H1 (cell line): ENCODE measurements at regions not wholly inside any gene's neighbourhood (a gene's known extent, or its start where the extent isn't known, plus 50 kb on each side); places are given as distances from the start of the nearest gene placed in this dataset.

Experiments used
- CTCF ChIA-PET: fragments of 300-600 bp; sonication (Branson Sonifier 250); formaldehyde crosslinking; loops from one replicate; lab custom pipeline; 2021; ENCODE audit not compliant: partially characterized antibody; lab: Charles Lee
- POLR2A ChIA-PET: fragments of 300-600 bp; sonication (Branson Sonifier 250); formaldehyde crosslinking; loops from one replicate; lab custom pipeline; 2021; ENCODE audit warnings: inconsistent platforms; ENCODE audit not compliant: partially characterized antibody; lab: Charles Lee
- DNase-seq, 2 experiments: peaks; one replicate each; pipeline versions ENCODE4 v3.0.0 to v3.0.0-alpha.2; 2010 to 2022; ENCODE audit warnings: low spot score in 2 of 2, low read depth in 1 of 2, mixed read lengths in 1 of 2
- FAIRE-seq: peaks from 2 replicates; lab custom pipeline; 2011; peaks lifted over from hg19 to GRCh38; lab: Jason Lieb, UNC
- H2AFZ ChIP-seq: 2 replicates; pipeline ENCODE4 v1.8.1; 2012; ENCODE audit warnings: low read length, inconsistent platforms
- H2AK5ac ChIP-seq: 2 replicates; pipeline ENCODE4 v1.6.1; 2013; ENCODE audit warnings: low read depth, low read length
- H2BK120ac ChIP-seq: replicated peaks from 2 replicates; pipeline ENCODE3; 2013; ENCODE audit warnings: low read depth, low read length, inconsistent platforms
- H2BK12ac ChIP-seq: 2 replicates; pipeline ENCODE4 v1.6.1; 2013; ENCODE audit warnings: low read depth, low read length
- H2BK15ac ChIP-seq: 2 replicates; pipeline ENCODE4 v1.6.1; 2013; ENCODE audit warnings: low read length
- H2BK20ac ChIP-seq: 2 replicates; pipeline ENCODE4 v1.6.1; 2013; ENCODE audit warnings: low read length
- H2BK5ac ChIP-seq: 2 replicates; pipeline ENCODE4 v1.6.1; 2013; ENCODE audit warnings: low read depth, low read length
- H3K14ac ChIP-seq: 2 replicates; pipeline ENCODE4 v1.6.1; 2013; ENCODE audit warnings: inconsistent platforms; ENCODE audit not compliant: insufficient read length
- H3K18ac ChIP-seq: 2 replicates; pipeline ENCODE4 v1.6.1; 2013; ENCODE audit warnings: low read length; ENCODE audit errors: extremely low read depth
- H3K23ac ChIP-seq: 2 replicates; pipeline ENCODE4 v1.6.1; 2013; ENCODE audit warnings: inconsistent platforms; ENCODE audit not compliant: insufficient read length
- H3K23me2 ChIP-seq: 2 replicates; pipeline ENCODE4 v1.6.1; 2013; ENCODE audit warnings: low read depth, low read length
- H3K27ac ChIP-seq: 2 replicates; pipeline ENCODE4 v1.6.1; 2011; ENCODE audit warnings: low read depth, low read length, inconsistent platforms
- H3K27me3 ChIP-seq, 4 experiments: replicated peaks in 1 of 4; 1 replicate in 1 of 4; 2 replicates in 3 of 4; pipeline versions ENCODE4 v1.6.1 to v1.8.1; 2011 to 2013; ENCODE audit warnings: low read length in 3 of 4, mild to moderate bottlenecking in 3 of 4, inconsistent platforms in 2 of 4, mixed read lengths in 2 of 4, moderate library complexity in 1 of 4; ENCODE audit not compliant: control insufficient read depth in 3 of 4, insufficient read depth in 3 of 4; ENCODE audit errors: extremely low read depth in 1 of 4
- H3K36me3 ChIP-seq, 4 experiments: 2 replicates each; pipeline versions ENCODE4 v1.6.1 to v1.8.1; 2011 to 2013; ENCODE audit warnings: mild to moderate bottlenecking in 4 of 4, low read length in 3 of 4, moderate library complexity in 2 of 4, control low read depth in 1 of 4, inconsistent platforms in 1 of 4; ENCODE audit not compliant: insufficient read depth in 4 of 4, control insufficient read depth in 2 of 4
- H3K4ac ChIP-seq: replicated peaks from 2 replicates; pipeline ENCODE3; 2013; ENCODE audit warnings: low read length, low read depth, mixed read lengths, inconsistent platforms; ENCODE audit not compliant: insufficient read length
- H3K4me1 ChIP-seq, 4 experiments: replicated peaks in 1 of 4; 1 replicate in 1 of 4; 2 replicates in 3 of 4; pipeline versions ENCODE4 v1.6.1 to v1.8.1; 2011 to 2013; ENCODE audit warnings: low read length in 3 of 4, inconsistent platforms in 2 of 4, mixed read lengths in 1 of 4; ENCODE audit not compliant: insufficient read depth in 4 of 4, control insufficient read depth in 3 of 4
- H3K4me2 ChIP-seq, 2 experiments: 2 replicates each; pipeline versions ENCODE4 v1.6.1 to v1.8.1; 2011 to 2013; ENCODE audit warnings: low read depth in 2 of 2, low read length in 2 of 2, control low read depth in 1 of 2, inconsistent platforms in 1 of 2, mild to moderate bottlenecking in 1 of 2; ENCODE audit not compliant: insufficient read depth in 1 of 2
- H3K4me3 ChIP-seq, 4 experiments: fragments of 200-600, 300-600 bp in 1 of 4; sonication (generic), shearing (Covaris generic), sonication (Bioruptor Twin) in 1 of 4; 2 replicates each; pipeline versions ENCODE4 v1.5.1 to v1.8.1; 2011 to 2016; ENCODE audit warnings: low read length in 4 of 4, low read depth in 3 of 4, control low read depth in 2 of 4, inconsistent platforms in 2 of 4, mild to moderate bottlenecking in 2 of 4, mixed read lengths in 1 of 4, moderate library complexity in 1 of 4; ENCODE audit not compliant: insufficient read depth in 2 of 4; ENCODE audit errors: extremely low read depth in 1 of 4
- H3K56ac ChIP-seq: replicated peaks from 2 replicates; pipeline ENCODE3; 2013; ENCODE audit warnings: low read depth, mild to moderate bottlenecking, mixed read lengths, low read length, inconsistent platforms; ENCODE audit not compliant: insufficient read length
- H3K79me1 ChIP-seq: 2 replicates; pipeline ENCODE4 v1.6.1; 2013; ENCODE audit warnings: low read depth, low read length, control low read depth
- H3K79me2 ChIP-seq, 2 experiments: 2 replicates each; pipeline versions ENCODE4 v1.6.1 to v1.8.1; 2012 to 2013; ENCODE audit warnings: low read length in 2 of 2, mild to moderate bottlenecking in 2 of 2, inconsistent platforms in 1 of 2; ENCODE audit not compliant: insufficient read depth in 2 of 2, control insufficient read depth in 1 of 2
- H3K9ac ChIP-seq, 4 experiments: replicated peaks in 1 of 4; 1 replicate in 1 of 4; 2 replicates in 3 of 4; pipeline versions ENCODE4 v1.6.1 to v1.8.1; 2011 to 2013; ENCODE audit warnings: low read depth in 3 of 4, low read length in 3 of 4, control low read depth in 2 of 4, mild to moderate bottlenecking in 2 of 4, moderate library complexity in 2 of 4, inconsistent platforms in 1 of 4; ENCODE audit errors: extremely low read depth in 1 of 4
- H3K9me3 ChIP-seq, 2 experiments: 2 replicates each; pipeline versions ENCODE4 v1.6.1 to v1.8.1; 2012 to 2013; ENCODE audit warnings: mild to moderate bottlenecking in 2 of 2, moderate library complexity in 2 of 2, control low read depth in 1 of 2, inconsistent platforms in 1 of 2, low read depth in 1 of 2, low read length in 1 of 2, mixed read lengths in 1 of 2; ENCODE audit not compliant: insufficient read depth in 2 of 2
- H4K20me1 ChIP-seq, 2 experiments: replicated peaks in 1 of 2; 2 replicates each; pipeline versions ENCODE3 to v1.8.1; 2011 to 2013; ENCODE audit warnings: inconsistent platforms in 2 of 2, low read length in 2 of 2, mild to moderate bottlenecking in 1 of 2; ENCODE audit not compliant: insufficient read depth in 2 of 2, control insufficient read depth in 1 of 2
- H4K5ac ChIP-seq: 2 replicates; pipeline ENCODE4 v1.6.1; 2013; ENCODE audit warnings: low read length, low read depth, mixed read lengths, inconsistent platforms; ENCODE audit not compliant: insufficient read length
- H4K8ac ChIP-seq: 2 replicates; pipeline ENCODE4 v1.8.0; 2013; ENCODE audit warnings: mild to moderate bottlenecking, moderate library complexity, low read length, inconsistent platforms; ENCODE audit not compliant: insufficient read depth; ENCODE audit errors: extremely low read depth
- H4K91ac ChIP-seq: replicated peaks from 2 replicates; pipeline ENCODE3; 2013; ENCODE audit warnings: low read length, mixed read lengths, inconsistent platforms; ENCODE audit not compliant: insufficient read length
- ASH2L ChIP-seq: fragments of 200-600, 300-600 bp; sonication (generic); IDR thresholded peaks from one replicate; pipeline ENCODE4 v1.7.1; 2017; ENCODE audit warnings: low read length
- FOSL1 ChIP-seq: IDR thresholded peaks from 2 replicates; pipeline ENCODE4 v1.6.1; 2011; ENCODE audit warnings: mild to moderate bottlenecking, low read depth, low read length, moderate library complexity; ENCODE audit not compliant: insufficient read depth
- JUND ChIP-seq: IDR thresholded peaks from 2 replicates; pipeline ENCODE4 v1.6.1; 2011; ENCODE audit warnings: mild to moderate bottlenecking, improper control_type of control experiment, low read length
- SP2 ChIP-seq: IDR thresholded peaks from 2 replicates; pipeline ENCODE4 v1.6.1; 2012; ENCODE audit warnings: mild to moderate bottlenecking, low read length, inconsistent platforms
- SUZ12 ChIP-seq: fragments of 200-600 bp; sonication (generic); IDR thresholded peaks from 2 replicates; pipeline ENCODE4 v1.6.1; 2012; ENCODE audit warnings: mild to moderate bottlenecking, inconsistent platforms, low read length, moderate library complexity, mixed read lengths
- YY1 ChIP-seq: IDR thresholded peaks from 2 replicates; pipeline ENCODE4 v1.6.1; 2011; ENCODE audit warnings: low read depth, mild to moderate bottlenecking, low read length
- WGBS, 2 experiments: shearing (Covaris generic) in 1 of 2; methylation state at CpG; one replicate each; pipeline versions ENCODE4 v1.1.6 to v1.1.7; 2013 to 2015; ENCODE audit warnings: low lambda C conversion rate in 2 of 2, mixed read lengths in 2 of 2, inconsistent platforms in 1 of 2, low coverage in 1 of 2, missing lambda C conversion rate in 1 of 2; ENCODE audit not compliant: insufficient replicate concordance in 2 of 2, insufficient coverage in 1 of 2, insufficient read length in 1 of 2; ENCODE audit errors: extremely low coverage in 1 of 2, missing lambda C conversion rate in 1 of 2; 5-methylcytosine and 5-hydroxymethylcytosine counted together

DNA sequence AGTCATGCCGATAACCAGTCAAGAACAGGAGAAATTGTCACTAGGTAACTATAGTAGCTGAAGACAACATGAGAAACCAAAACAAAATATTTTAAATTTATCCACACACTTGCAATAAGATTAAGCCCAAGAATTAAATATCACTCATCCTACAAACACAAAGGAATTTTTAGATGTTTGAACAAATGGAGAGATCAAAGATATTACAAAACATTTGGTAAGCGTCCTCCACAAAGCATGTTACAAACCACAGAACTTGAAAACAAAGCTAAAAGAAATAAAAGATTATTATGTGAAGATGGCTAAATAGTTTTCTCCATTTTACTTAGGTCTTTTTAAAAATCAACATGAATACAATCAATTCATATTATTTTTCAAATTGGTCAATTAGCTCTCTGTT, 631.9 kb upstream of the INTU start:
- no peak overlapping the region for H3K18ac ChIP-seq
- no peak overlapping the region for H2BK12ac ChIP-seq
- H3K36me3 ChIP-seq: no peaks in the 10 kb centered on the region
- no peak overlapping the region for H3K27ac ChIP-seq
- no peaks in the 10 kb centered on the region for H3K4me1 ChIP-seq
- H3K9me3 ChIP-seq: no peaks in the 10 kb centered on the region
- no peak overlapping the region for H3K4me2 ChIP-seq
- H3K79me1 ChIP-seq: no peaks in the 10 kb centered on the region
- ChIA-PET POLR2A (no interaction called here), CTCF (interaction anchor here (0.6 kb wide), 1 partner anchor 12 kb away, joined by 3 read pairs; no protein-coding TSS in a partner anchor)
- H4K5ac ChIP-seq: no peak overlapping the region
- H2BK15ac ChIP-seq: no peak overlapping the region
- 98% methylated on average over 2 of the region's 2 CpGs; no CpG with 5 or more reads in 1 of the 2 experiments for WGBS, 2 experiments
- H4K91ac ChIP-seq: no peak overlapping the region
- no peak overlapping the region for H2BK120ac ChIP-seq
- no peaks in the 10 kb centered on the region for H4K20me1 ChIP-seq
- no peaks in the 10 kb centered on the region for H3K27me3 ChIP-seq
- H3K4me3 ChIP-seq: no peak overlapping the region
- H3K23me2 ChIP-seq: no peaks in the 10 kb centered on the region
- H3K79me2 ChIP-seq: no peaks in the 10 kb centered on the region
- no peak overlapping the region for H4K8ac ChIP-seq
- no peak overlapping the region for H3K56ac ChIP-seq
- no peak overlapping the region for H2BK20ac ChIP-seq
- no peak for FAIRE-seq
- H2BK5ac ChIP-seq: no peak overlapping the region
- no peak overlapping the region for H3K23ac ChIP-seq
- no peak overlapping the region for H2AK5ac ChIP-seq
- no peak overlapping the region for H2AFZ ChIP-seq
- H3K9ac ChIP-seq: no peak overlapping the region
- H3K14ac ChIP-seq: no peak overlapping the region
- no peak for DNase-seq
- no peak overlapping the region for H3K4ac ChIP-seq
- TF ChIP-seq FOSL1 (no peak), JUND (no peak), SUZ12 (no peak), SP2 (no peak), ASH2L (no peak), YY1 (no peak)
